DMS53 treated with DMSO at 0.1 percent for 48 hours (cell line): ENCODE measurements at regions not wholly inside any gene's neighbourhood (a gene's known extent, or its start where the extent isn't known, plus 50 kb on each side); places are given as distances from the start of the nearest gene placed in this dataset.

Experiments
- DNase-seq: peaks from one replicate; lab custom pipeline; 2025; ENCODE audit not compliant: unreplicated experiment; lab: John Stamatoyannopoulos, UW

DNA sequence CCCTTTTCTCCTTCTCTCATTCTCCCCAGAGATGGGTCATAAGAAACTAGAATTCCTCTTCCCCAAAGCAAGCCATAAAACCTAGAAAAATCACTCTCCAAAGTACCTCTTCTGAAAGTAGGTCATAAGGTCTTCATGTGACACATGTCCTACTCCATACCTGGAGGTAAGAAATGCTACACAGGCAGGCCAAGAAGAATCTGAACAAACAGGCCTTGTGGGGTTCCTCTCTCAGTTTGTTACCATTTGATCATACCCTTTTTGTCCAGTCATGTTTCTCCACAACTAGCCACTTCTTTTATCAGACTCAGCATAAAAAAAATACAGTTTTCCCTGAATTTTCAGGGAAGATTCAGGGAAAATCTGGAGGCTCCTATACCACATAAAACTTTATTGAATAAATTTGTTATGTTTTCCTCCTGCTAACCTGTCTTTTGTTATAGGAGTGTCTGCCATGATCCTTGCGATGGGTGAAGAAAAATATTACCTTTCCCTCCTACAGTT lies 134.4 kb upstream of the LMO4 start:
- no peak for DNase-seq

DNA sequence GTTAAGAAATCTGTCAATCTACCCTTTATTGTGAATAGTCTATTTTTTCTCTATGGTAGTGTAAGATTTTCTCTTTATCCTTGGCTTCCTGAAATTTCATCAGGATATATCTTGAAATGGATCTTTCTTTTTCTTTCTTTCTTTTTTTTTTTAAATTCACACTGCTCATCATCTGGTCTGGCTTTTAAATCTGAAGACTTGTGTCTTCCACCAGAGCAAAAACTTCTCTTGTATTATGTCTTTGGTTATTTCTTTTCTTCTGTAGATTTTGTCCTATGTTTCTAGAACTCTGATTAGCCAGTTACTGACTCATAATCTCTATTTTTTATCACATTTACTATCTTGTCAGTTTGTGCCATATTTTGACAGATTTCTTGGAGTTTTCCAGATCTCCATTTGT lies 133.8 kb upstream of the LMO4 start:
- no peak for DNase-seq

DNA sequence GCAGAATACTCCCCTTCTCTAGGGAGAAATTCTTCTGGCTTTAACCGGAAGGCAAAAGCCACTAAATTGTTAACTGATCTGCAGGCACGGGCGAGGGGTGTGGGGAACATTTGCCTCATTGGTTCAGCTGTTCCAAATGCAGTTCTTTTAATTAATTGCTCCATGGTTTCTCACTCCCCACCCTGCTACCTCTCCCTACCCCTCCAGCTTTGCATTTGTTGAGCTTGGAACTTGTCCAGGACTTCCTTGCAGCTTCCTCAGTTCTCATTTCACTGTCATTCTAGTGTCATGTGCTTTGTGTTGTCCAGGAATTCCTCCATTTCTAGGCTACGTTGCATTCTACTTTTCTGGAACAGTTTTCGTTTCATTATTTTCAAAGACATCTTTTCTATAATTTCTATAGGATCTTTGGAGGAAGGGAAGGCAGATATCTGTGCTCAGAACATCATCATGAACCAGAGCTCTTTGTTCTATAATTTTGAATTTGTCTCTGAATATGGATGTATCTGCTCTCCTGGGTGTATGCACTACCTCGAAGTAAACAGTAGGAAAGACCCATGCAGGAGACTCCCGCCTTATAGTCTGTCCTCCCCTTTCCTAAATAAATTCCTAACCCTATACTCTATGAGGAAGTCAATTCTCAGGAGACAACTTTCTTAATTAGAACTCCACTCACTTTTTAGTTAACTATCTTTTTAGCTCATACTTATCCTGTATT lies 132.4 kb upstream of the LMO4 start:
- no peak for DNase-seq

DNA sequence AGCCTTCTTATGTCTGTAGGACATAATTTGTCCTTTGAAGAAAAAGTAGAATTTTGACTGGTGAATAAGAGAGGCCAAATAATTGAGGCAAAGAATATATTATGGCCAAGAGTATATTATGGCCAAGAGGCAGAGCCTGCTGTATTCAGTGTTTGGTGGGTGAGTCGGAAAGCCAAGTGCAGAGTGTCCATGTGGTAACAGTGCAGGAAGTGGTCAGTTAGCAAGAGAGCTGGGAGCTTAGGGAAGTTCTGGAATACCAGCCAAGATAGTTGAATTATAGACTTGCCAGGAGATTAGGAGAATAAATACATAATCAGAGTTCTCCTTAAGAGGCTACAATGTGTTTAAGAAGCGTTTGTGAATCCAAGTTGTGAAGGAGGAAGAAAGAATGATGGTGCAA lies 131.5 kb upstream of the LMO4 start:
- no peak for DNase-seq

DNA sequence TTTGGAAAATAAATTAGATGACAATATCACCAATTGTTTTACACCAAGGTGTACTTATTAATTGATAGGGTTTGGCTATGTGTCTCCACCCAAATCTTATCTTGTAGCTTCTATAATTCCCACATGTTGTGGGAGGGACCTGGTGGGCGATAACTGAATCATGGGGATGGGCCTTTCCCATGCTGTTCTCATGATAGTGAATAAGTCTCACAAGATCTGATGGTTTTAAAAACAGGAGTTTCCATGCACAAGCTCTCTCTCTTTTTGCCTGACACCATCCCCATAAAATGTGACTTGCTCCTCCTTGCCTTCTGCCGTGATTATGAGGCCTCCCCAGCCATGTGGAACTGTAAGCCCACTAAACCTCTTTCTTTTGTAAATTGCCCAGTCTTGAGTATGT lies 131.0 kb upstream of the LMO4 start:
- no peak for DNase-seq

DNA sequence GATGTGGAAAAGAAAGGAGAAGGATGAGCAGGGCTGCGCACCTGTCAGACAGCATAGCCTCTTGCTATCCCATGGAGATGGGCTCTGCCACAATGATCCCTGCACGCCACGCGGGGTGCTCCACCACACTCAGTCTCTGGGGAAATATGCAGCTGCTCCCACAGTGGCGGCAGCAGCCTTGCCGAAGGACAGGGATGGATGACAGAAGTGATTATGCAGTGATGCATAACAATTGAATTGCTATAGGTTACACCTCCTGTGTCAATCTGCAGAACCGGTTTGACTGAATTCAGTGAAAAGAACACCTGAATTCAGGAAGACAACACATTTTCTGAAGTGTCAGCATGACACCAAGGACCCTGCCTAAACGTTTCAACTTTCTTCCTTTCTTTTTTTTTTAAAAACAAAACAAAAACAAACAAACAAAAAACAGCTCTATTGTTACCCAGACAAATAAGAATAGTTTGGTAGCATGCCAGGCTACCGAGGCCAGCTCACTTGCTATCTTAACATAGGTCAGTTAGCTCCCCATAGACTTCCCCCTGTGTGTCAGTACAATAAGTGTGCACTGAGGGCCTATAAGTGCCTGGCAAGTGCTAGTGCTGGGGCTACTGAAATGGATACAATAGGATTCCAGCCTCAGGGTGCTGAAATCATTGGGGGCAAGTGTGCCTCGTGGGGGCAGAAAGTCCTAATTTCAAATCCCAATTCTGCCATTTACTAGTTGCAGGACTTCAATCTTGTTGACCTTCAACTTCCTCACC lies 127.6 kb upstream of the LMO4 start:
- peak; percentile 99 for DNase-seq

DNA sequence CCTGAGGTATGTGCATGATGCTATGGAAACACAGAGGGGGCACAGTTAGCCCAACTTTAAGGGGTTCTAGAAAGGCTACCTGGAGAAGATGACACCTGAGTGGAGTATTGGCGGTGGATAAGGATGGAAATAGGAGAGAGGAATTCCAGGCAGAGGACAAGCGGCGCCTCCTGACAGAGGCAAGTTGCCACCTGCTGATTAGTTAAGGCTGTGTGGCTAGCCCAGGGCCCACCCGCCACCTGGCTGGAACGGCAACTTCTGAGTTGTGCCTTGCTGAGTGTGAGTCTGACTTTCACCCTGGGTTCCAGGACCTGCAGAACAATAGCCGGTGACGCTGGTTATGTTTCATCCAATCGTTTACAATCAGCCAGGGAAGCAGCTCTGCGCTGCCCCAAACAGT lies 126.9 kb upstream of the LMO4 start:
- no peak for DNase-seq

DNA sequence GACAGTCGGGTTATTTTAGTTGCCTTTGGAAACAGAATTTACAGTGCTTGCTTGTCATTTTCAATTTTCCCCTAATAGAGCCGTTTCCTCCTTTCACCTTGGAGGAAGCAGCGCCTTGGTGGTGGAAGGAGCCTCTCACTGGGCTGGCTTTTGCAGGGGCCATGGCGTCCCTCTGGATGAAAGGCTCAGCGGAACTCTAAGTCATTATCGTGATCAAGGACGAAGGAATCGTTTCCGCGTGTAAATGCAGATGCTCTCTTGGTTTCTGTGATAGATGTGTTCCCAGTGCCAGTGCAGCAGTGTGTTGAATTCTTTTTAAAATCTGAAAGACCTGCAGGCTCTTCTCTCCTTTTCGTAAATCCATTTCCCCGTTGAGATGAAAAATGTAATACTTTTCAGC lies 126.2 kb upstream of the LMO4 start:
- no peak for DNase-seq

DNA sequence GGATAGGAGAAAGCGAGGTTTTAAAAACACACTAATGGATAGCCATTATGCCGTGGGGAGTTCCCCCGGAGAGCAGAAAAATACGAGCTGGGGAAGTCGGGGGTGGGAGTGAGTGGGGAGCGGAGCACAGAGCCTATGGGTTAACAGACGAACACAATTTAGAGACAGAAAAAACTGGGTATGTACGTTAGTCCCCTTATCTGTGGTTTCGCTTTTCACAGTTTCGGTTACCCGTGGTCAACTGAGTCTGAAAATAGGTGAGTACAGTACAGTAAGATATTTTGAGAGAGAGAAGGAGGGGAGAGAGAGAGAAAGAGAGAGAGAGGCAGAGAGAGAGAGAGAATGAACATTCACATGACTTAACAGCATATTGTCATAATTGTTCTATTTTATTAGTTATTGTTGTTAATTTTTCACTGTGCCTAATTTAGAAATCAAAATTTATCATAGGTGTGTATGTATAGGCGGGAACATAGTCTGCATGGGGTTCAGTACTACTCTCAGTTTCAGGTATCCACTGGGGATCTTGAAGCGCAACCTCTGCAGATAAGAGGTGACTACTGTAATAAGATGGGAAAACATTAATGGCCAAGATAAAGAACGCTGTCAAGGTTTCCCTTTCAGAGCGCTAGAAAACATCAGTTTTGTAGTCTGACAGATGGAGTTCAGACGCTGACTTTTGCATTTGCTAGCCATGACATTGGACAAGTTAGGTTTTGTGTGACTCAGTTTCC lies 125.6 kb upstream of the LMO4 start:
- DNase-seq, result no peak

DNA sequence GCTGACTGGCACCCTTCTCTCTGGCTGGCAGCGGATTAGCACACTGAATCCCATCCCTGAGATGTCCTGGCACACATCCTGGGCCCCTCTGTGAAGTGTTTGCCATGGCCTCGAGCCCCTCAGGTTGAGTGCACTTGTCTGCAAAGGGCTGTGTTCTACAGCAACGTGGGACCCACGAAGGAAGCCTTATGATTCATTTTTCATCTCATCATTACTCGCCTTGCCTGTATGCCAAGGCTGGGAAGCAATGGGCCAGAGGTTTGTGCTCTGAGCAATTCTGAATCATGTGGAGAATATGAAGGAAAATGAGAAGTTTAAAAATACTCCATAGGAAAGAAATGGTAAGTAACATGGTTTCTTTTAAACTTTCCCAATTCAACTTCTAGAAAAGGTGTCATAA lies 124.8 kb upstream of the LMO4 start:
- peak; percentile 16 for DNase-seq

DNA sequence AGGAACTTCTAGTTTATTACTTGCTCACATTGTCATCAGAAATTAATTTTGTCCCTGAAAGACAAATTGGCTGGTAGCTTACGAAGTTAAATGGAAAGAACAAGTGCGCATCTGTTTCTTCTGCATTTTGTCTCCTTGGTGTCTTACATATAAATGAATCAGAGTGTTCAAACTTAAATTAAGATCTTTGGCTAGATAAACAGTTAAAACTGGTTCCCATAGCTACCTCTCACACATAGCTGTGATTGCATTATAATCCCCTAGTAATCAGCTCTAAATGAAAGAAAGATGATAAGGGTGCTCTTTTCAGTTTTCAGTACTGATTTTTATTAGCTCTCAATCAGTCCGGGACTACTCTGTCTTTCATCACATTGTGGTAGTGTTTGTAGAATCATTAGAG lies 124.2 kb upstream of the LMO4 start:
- no peak for DNase-seq

DNA sequence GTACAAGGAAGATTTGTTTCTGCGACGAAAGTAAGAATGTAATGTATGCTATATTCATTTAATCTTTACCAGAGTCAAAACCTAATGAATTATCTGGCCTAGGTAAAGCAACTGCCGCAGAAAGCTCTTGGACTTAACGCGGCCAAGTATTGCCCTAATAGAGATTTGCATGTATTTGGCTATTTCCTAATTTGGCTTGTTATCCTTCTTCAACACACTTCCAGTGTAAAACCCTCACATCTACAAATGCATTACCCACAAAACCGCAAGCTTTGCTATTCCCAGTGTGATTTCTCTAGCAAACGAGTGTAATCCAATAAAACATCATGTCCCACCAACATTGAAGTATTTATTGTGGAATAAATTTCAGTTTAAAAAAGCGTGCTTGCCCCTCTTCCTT lies 123.8 kb upstream of the LMO4 start:
- DNase-seq, result no peak

DNA sequence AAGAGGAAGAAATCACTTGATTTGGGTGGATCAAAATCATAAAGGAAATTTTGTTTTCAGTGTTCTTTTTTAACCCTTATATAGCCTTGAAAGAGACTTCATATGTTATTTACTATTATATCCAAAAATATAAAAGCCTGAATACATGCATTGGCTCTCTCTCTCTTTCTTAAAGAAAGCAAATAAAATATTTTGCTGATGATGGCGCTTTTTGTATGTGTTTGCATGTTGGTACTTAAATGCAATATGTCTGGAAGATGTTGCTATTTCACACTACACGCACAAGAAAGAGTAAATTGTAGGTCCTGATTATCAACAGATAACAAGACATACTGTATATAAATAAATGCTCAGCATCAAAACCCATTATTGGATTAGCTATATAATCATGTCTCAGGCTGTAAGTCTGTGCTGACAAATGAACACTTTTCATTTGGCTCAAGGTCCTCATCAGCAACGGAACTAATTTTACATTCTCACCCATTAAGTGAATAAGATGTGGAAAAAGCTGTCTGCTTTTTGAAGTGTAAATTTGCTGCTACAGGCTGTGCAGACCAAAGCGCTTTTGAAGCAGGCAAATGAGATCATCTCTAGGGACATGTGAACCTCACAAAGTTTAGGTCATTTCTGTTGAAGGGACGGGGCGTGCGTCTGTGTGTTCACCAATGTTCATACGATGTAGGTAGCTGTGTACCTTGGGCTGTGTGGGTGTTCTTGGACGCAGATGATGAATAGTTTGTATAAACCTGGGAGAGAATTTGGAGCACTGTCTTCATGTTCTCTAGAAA lies 122.4 kb upstream of the LMO4 start:
- DNase-seq, result no peak

DNA sequence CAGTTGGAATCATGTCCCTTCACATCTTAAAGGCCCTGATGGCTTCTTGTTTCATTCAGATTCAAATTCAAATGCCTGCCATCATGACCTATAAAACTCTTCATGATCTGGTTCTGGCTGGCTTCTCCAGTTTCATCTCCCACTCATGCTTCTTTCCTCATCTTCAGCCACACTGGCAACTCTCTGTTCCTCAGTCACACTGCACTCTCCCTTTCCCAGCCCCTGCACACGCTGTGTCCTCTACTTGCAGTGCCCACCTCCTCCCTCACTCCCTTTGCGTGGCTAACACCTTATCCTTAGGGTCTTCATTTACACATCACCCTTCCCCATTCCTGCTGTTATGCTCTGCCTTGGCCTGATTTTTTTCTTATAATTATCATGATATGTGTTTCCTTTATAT lies 120.6 kb upstream of the LMO4 start:
- DNase-seq, result no peak

DNA sequence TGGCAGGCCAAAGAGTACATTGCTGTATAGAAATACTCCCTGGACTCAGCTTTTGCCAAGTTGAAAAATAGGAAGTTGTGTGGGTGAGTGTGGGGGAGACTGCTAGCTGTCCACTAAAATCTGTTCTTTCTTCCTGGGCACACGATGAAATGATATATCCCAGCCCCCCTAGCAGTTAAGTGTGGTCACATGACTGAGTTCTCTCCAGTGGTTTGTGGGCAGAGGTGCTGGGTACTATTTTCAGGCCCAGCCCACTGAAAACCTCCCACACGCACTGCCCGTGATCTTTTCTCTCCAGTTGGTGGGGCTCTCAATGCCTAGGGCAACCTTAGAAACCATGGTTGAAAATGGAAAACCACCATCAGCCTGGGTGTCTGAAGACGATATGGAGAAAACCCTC lies 119.7 kb upstream of the LMO4 start:
- DNase-seq, result no peak

DNA sequence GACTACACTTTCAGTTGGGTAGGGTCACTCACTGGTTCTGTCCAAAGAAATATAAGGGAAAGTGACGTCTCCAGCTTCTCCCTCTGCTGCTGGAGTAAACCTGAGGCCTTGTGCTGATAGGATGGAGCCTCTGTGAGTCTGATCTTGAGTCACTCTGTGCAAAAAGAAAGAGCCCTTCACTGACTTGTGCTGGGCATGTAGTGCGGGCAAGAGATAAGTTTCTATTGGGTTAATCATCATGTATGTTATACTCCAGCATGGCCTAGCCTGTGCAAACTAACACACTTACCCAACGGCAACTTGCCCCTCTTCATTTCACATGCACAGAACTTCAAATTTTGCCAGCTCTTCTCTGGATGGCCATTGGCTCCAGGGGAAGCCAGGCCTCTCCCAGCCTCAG lies 118.5 kb upstream of the LMO4 start:
- DNase-seq, result no peak

DNA sequence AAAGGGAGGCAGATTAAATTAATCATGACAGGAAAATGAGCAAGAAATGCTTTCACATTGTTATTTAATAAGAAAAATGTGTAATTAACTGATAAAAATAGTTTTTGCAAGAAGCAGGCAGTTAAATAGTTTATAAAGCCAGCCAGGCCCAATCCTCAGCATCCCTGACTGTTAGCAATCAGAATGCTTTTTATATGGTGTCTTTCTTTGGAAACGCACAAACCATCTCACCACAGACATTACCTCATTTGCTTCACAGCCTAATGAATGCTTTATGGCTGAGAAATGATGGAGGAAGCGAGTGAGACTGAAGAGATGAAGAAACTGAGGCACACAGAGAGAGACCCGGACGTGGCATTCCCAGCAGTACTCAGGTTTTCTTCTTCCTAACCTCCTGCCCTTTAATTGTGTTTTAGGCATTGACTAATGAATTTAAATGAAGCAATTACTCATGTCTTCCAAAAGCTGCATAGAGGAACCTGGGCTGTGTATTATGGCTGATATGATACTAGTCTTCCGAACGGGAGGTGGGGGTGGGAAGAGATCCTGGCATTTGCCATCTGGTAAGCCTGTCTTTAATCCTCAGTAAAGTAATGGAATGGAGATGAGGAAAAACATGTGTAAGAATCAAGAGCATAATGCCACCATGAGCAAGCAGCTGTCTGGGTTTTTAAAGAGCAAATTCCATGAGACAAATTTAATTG lies 116.1 kb upstream of the LMO4 start:
- no peak for DNase-seq

DNA sequence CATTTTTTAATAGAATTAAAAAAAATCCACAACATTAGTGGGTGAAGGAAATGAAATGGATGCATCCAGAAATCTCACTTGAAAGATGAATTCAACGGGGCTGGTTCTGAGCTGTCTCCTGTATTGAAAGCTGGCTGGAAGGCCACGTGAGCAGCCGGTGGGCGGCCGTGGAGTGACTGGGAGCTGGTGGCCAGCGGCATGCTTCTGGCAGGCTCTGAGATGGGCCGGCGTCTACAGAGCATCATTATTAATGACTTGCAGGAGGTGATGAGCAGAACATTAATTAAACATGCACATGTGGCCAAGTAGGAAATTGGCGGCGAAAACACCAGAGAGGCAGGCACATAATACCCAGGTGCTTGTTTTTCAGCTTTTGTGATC lies 115.6 kb upstream of the LMO4 start:
- DNase-seq, result no peak

DNA sequence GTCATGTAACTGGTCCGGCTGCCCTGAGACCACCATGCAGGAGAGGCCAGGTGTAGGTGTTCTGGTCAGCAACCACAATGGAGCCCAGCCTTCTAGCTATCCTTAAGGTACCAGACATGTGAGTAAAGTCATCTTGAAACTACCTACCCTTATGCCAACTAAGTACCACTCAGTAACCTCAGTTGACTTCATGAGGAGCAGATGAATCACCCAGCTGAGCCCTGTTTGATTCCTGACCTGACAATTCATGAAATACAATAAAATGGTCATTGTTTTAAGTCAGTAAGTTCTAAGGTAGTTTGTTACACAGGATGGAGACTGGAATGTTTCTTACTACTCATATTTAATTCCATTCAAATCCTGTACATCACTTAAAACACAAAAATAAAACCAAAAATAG lies 113.1 kb upstream of the LMO4 start:
- DNase-seq, result no peak

DNA sequence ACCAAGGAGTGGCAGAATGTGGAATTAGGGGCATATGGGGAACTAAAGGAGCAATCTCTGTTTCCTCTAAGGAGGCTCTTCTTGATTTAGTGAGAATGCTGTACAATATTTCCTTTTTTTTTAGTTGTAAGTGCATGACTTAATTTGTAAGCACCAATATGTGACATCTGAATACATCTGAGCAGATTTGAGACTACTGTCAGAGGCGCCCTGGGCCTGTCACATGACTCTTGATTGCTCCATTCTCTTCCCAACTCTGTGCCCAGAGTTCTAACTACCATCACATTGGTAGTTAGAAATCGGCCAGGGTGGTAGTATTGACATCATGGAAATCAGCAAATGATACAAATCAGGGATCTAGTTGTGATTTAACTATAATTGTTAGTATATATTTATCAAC lies 110.1 kb upstream of the LMO4 start:
- no peak for DNase-seq

DNA sequence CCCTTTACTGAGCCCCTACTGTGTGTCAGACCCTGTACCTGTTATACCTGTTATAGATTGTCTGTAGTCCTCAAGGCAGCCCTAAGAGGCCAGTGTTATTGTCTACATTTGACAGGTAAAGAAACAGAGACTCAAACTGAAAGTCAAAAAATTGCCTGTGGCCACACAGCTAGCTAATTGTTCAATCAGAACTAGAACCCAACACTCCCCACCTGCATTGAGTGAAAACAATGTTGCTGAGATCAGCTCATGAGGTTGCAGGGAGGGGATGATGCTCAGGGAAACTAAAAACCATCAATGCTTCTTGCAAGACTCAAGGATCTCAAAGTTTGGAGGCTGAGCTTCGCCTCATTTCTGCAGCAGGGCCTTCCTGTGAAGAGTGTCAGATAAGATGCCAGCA lies 109.5 kb upstream of the LMO4 start:
- DNase-seq, result no peak
